Adrenal gland (tissue), 5 donors: ENCODE measurements at regions not wholly inside any gene's neighbourhood (a gene's known extent, or its start where the extent isn't known, plus 50 kb on each side); places are given as distances from the start of the nearest gene placed in this dataset.

Experiments used
- CTCF ChIP-seq, 6 experiments: fragments of 450-650 bp in 4 of 6; fragments of 200-600 bp in 2 of 6; sonication (generic) in 1 of 6; IDR thresholded peaks; 1 replicate in 5 of 6; 2 replicates in 1 of 6; pipeline versions ENCODE4 v1.5.1 to v1.8.0; 2016 to 2021; ENCODE audit warnings: antibody characterized with exemption in 6 of 6, mild to moderate bottlenecking in 2 of 6, moderate library complexity in 1 of 6
- POLR2A ChIP-seq, 2 donors: fragments of 450-650 bp; IDR thresholded peaks; one replicate each; pipeline ENCODE4 v1.6.1; 2017; ENCODE audit warnings: antibody characterized with exemption in 2 of 2, mild to moderate bottlenecking in 2 of 2, moderate library complexity in 1 of 2
- donor health status: DM: no; HTN: no; CAD: no.

GRCh38 chr18:77573571-77573970 lies 323.9 kb downstream of the GALR1 start:
- no peak for TF ChIP-seq POLR2A (IDR thresholded peaks at IDR 0.05)
- no peak for TF ChIP-seq CTCF (IDR thresholded peaks at IDR 0.05)
